ENCODE measurements at regions not wholly inside any gene's neighbourhood (a gene's known extent, or its start where the extent isn't known, plus 50 kb on each side); places are given as distances from the start of the nearest gene placed in this dataset.

DNA sequence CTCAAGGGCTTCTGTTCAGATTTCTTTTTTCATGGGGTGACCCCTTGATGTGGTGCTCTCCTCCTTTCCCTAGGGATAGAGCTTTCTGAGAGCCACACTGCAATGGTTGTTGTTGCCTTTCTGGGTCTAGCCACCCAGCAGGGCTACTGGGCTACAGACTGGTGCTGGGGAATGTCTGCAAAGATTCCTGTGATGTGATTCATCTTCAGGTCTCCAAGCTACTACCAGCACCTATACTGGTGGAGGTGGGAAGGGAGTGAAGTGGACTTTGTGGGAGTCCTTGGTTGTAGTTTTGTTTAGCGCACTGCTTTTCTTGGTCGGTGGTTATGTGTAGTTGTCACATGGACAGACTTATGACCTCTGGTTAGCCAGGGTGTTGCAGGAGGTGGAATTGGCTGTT, 392.3 kb upstream of the CNTN6 start:
- H3K4me2 ChIP-seq (ENCODE audit: low read depth, low read length), result no peak overlapping the region
- no peak overlapping the region for H3K9ac ChIP-seq (ENCODE audit: insufficient read depth, low read depth, low read length)
- ATAC-seq (no peak), DNase-seq (ENCODE audit: low spot score) (no peak), FAIRE-seq (no peak)
- H3K27ac ChIP-seq (ENCODE audit: extremely low read length, insufficient read depth, low read length), result no peak overlapping the region
- H4K20me1 ChIP-seq (ENCODE audit: insufficient read depth, low read length), result no peaks in the 10 kb centered on the region
- 0% methylated on average over 2 of the region's 2 CpGs for WGBS (ENCODE audit: low lambda C conversion rate)
- H3K27me3 ChIP-seq (ENCODE audit: control insufficient read depth in 1 of 2, insufficient read depth in 2 of 2, low read length in 2 of 2), result no peaks in the 10 kb centered on the region
- H3K79me2 ChIP-seq (ENCODE audit: insufficient read depth, low read length), result no peaks in the 10 kb centered on the region
- POLR2A ChIA-PET, result no interaction called here
- intact Hi-C loops (cut with micrococcal nuclease; ENCODE audit: unreplicated experiment) (no loop called here), in situ Hi-C loops (cut with HindIII; ENCODE audit: extremely low pct_ligation_motif_present, low pct_unique_long_range_greater_than_20kb) (no loop called here)
- no peak overlapping the region for H3K4me3 ChIP-seq (replicated peaks in 1 of 3; ENCODE audit: insufficient read depth in 1 of 3, low read depth in 2 of 3, low read length in 3 of 3)
- no peak overlapping the region for H2AFZ ChIP-seq (ENCODE audit: low read length)
- CTCF ChIA-PET (ENCODE audit: low intra/inter-chr PET ratio, low total read pairs), result no interaction called here
- no peaks in the 10 kb centered on the region for H3K36me3 ChIP-seq (replicated peaks in 1 of 2; ENCODE audit: control insufficient read depth in 1 of 2, insufficient read depth in 2 of 2, low read length in 2 of 2)
- no peaks in the 10 kb centered on the region for H3K4me1 ChIP-seq (ENCODE audit: insufficient read depth, low read length)
- peaks cover 82% of the 10 kb centered on the region for H3K9me3 ChIP-seq (ENCODE audit: low read length)
- TF ChIP-seq POGZ (CRISPR knock-in tag; IDR thresholded peaks at IDR 0.05), result no peak
- no peak for TF ChIP-seq ZNF615 (CRISPR knock-in tag; IDR thresholded peaks at IDR 0.05; ENCODE audit: borderline replicate concordance)
- TF ChIP-seq ZFP1 (CRISPR knock-in tag; IDR thresholded peaks at IDR 0.05), result no peak
- no peak for TF ChIP-seq HNRNPUL1 (IDR thresholded peaks at IDR 0.05; ENCODE audit: low read depth, low read length)
- no peak for TF ChIP-seq BORCS8-MEF2B (CRISPR knock-in tag; IDR thresholded peaks at IDR 0.05)
- no peak for TF ChIP-seq FOSL2 (CRISPR knock-in tag; IDR thresholded peaks at IDR 0.05)
- no peak for TF ChIP-seq ZBED4 (CRISPR knock-in tag; IDR thresholded peaks at IDR 0.05; ENCODE audit: borderline replicate concordance)
- TF ChIP-seq POLR2AphosphoS2 (IDR thresholded peaks at IDR 0.05; ENCODE audit: low read depth, low read length), result no peak
- TF ChIP-seq MAFF (IDR thresholded peaks at IDR 0.05; ENCODE audit: low read depth, low read length), result no peak
- no peak for TF ChIP-seq FOSL1 (CRISPR knock-in tag; IDR thresholded peaks at IDR 0.05; ENCODE audit: borderline replicate concordance)
- TF ChIP-seq EED (CRISPR knock-in tag; IDR thresholded peaks at IDR 0.05), result no peak
- no TSS peak for BruUV-seq (replicated peaks)

Data from HepG2 (cell line).